Stimulated activated naive CD8-positive, alpha-beta T cell treated with anti-CD3 and anti-CD28 coated beads, Interleukin-15, amount 100 ng/mL, for 72 hours (primary cell): ENCODE measurements at regions not wholly inside any gene's neighbourhood (a gene's known extent, or its start where the extent isn't known, plus 50 kb on each side); places are given as distances from the start of the nearest gene placed in this dataset.
A peak's percentile ranks its signal among the peaks of the same experiment; 100 is the strongest.
"Not testable (repeated sequence)": the region's sequence is repeated elsewhere in the genome, so short reads cannot be mapped to it uniquely, and the experiment has no call there.

Source experiments
- ATAC-seq: fragments of 150-1000 bp; cut with Tn5 transposase; 2 replicates; pipeline ENCODE4 v1.10.0; 2021; ENCODE audit warnings: mild to moderate bottlenecking, moderate library complexity
- DNase-seq, 2 donors: peaks; one replicate each; pipeline ENCODE4 v3.0.0; 2021 to 2022
- H3K27ac Mint-ChIP-seq, 2 donors: one replicate each; pipeline ENCODE4 v1.8.0; 2022; ENCODE audit warnings: mild to moderate bottlenecking in 2 of 2, mixed read lengths in 2 of 2, moderate library complexity in 2 of 2
- H3K27me3 Mint-ChIP-seq: one replicate; pipeline ENCODE4 v1.8.0; 2022; ENCODE audit warnings: mixed read lengths
- H3K4me1 Mint-ChIP-seq: one replicate; pipeline ENCODE4 v1.8.0; 2022; ENCODE audit warnings: mild to moderate bottlenecking, mixed read lengths
- H3K4me3 Mint-ChIP-seq, 2 donors: one replicate each; pipeline ENCODE4 v1.8.0; 2022; ENCODE audit warnings: mild to moderate bottlenecking in 2 of 2, mixed read lengths in 2 of 2, moderate library complexity in 1 of 2
- H3K9me3 Mint-ChIP-seq, 2 donors: one replicate each; pipeline ENCODE4 v1.8.0; 2022; ENCODE audit warnings: mixed read lengths in 2 of 2

DNA sequence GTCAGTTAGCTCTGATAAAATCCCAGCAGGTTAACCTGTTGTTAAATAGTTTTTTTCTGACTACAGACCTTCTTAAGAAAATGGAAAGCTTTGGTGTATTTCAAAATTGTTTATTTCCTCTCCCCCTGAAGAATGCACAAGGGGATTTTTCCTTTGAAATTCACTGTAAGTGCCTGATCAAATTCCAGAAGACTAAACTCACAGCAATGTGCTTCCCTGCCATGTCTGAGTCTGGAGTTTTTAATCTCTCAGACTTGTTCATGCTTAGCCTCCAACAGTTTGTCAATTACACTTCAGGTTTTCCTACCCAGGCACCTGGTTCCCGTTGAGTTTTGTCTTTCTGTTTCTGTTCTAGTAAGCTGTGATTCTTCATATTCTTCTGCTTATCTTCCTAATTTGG lies 961.6 kb upstream of the CDH18 start:
- Mint-ChIP-seq H3K27ac (no peak overlapping the region), H3K4me1 (no peaks in the 10 kb centered on the region), H3K9me3 (peaks cover 7 to 15% of the 10 kb centered on the region in 2 donors), H3K27me3 (no peaks in the 10 kb centered on the region), H3K4me3 (no peak overlapping the region)
- DNase-seq (no peak), ATAC-seq (no peak)

DNA sequence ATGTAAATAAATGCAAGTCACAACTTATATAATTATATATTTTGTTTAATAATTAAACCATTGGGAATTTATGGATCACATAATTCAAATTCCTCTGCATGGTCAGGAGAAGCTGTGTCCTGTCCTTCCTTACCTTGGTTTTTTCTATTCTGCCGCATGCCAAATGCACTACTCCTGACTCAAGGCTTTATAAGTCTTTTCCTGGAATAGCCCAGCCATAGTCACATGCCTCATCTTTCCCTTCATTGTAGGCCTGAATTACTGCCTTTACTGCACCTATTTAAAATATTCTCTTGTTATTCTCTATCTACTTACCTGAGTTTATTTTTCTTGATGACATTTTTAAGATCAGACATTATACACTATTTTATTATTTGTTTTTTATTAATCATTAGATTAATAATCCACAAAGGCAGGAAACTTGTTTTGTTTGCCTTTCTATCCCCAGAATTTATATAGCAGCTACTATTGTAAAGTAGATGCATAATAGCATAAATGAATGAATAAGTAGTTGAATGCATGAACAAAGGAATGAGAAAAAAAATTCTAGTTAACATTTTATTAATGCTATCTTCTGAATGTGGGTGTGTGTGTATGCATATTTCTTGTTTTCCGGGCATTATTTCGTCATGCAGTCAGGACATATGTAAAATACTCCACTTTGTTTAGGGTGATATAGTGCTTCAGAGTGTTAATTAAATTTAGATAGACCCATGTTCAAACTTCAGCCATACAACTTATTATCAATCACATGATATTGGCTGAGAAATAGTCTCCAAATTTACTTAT lies 955.4 kb upstream of the CDH18 start:
- not testable (repeated sequence) for H3K4me1 Mint-ChIP-seq, H3K4me3 Mint-ChIP-seq, H3K27ac Mint-ChIP-seq, ATAC-seq, DNase-seq, H3K9me3 Mint-ChIP-seq, H3K27me3 Mint-ChIP-seq

DNA sequence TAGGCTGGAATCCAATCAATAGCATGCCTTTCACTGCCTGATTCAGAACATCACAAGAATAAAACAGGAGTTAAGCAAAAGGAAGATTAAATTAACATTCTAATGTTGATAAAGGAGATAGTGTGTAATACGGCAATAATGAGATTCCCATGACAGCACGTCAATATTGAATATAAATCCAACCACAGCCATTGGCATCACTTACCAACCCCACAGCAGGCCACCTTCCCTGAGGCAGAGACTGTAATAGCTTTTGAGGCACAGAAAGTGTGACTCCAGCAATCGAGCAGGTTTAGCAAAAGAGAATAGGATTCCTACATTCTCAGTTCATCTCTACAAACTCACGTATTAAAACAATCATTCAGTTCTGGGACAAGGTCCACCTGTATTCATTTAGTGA lies 954.6 kb upstream of the CDH18 start:
- not testable (repeated sequence) for H3K27ac Mint-ChIP-seq, H3K27me3 Mint-ChIP-seq, ATAC-seq, DNase-seq, H3K4me1 Mint-ChIP-seq, H3K4me3 Mint-ChIP-seq
- H3K9me3 Mint-ChIP-seq: peaks cover 6 to 12% of the 10 kb centered on the region in 2 donors

DNA sequence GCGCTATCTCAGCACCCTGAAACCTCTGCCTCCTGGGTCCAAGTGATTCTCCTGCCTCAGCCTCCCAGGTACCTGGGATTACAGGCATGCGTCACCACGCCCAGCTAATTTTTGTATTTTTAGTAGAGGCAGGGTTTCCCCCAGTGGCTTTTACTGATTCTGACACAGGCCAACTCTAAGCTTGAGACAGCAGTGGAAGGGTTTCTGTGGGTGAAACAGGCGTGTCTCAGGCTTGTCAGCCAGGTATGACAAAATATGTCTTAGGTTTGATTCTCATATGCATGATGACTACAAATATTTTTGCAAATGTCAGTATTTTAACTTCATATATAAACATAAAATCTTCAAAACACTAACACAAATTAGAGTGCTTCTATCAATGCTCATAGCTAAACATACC lies 952.8 kb upstream of the CDH18 start:
- H3K4me1 Mint-ChIP-seq, H3K27ac Mint-ChIP-seq, H3K9me3 Mint-ChIP-seq, ATAC-seq, H3K27me3 Mint-ChIP-seq, DNase-seq, H3K4me3 Mint-ChIP-seq: not testable (repeated sequence)

DNA sequence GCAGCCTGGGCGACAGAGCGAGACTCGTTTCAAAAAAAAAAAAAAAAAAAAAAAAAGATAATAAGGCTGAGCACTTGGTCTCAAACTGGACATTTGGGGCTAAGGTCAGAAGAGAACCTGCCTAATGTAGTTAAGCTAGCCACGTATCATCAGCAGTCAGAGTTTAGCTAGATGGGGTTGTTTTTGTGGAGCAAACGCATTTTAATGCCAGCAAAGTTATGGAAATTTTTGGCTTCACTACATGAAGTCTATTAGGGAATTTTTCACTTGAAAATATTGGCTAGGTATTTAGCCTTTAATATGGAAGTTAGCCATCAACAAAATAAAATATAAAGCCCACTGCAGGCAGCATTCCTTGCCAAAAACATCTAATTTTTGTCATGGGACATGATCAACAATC lies 902.9 kb upstream of the CDH18 start:
- H3K9me3 Mint-ChIP-seq: peaks cover 4 to 12% of the 10 kb centered on the region in 2 donors
- not testable (repeated sequence) for DNase-seq, H3K27ac Mint-ChIP-seq, ATAC-seq, H3K4me3 Mint-ChIP-seq, H3K27me3 Mint-ChIP-seq, H3K4me1 Mint-ChIP-seq

DNA sequence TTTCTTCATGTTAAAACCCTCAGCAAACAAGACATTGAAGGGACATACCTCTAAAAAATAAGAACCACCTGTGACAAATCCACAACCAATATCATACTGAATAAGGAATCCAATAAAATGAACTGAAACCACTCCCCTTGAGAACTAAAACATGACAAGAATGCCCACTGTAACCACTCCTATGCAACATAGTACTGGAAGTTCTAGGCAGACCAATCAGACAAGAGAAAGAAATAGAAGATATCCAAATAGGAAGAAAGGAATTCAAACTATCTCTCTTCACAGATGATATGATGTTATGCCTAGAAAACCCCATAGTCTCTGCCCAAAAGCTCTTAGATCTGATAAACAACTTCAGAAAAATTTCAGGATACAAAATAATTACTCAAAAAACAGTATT lies 887.7 kb upstream of the CDH18 start:
- not testable (repeated sequence) for ATAC-seq, H3K9me3 Mint-ChIP-seq, H3K27ac Mint-ChIP-seq, H3K4me1 Mint-ChIP-seq, DNase-seq, H3K4me3 Mint-ChIP-seq, H3K27me3 Mint-ChIP-seq

DNA sequence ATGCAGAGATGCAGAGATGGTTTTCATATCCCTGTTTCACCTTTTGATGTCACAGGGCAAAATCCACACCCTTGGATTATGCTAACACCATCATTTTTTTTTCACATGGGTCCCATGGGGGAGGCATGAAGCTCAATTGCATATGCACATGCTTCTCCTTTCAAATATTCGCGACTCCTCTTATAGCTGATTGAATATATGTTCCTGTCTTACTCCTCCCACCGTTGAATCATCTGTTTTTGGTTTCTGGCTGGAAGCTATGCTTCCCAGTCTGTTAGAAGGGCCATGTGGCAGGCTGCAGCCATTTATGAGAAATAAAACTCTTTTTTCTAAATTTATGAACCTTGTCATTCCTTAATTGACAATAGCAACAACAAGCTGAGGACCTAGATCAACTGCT lies 877.9 kb upstream of the CDH18 start:
- H3K4me1 Mint-ChIP-seq, H3K27me3 Mint-ChIP-seq, DNase-seq, H3K27ac Mint-ChIP-seq, H3K4me3 Mint-ChIP-seq, H3K9me3 Mint-ChIP-seq, ATAC-seq: not testable (repeated sequence)

DNA sequence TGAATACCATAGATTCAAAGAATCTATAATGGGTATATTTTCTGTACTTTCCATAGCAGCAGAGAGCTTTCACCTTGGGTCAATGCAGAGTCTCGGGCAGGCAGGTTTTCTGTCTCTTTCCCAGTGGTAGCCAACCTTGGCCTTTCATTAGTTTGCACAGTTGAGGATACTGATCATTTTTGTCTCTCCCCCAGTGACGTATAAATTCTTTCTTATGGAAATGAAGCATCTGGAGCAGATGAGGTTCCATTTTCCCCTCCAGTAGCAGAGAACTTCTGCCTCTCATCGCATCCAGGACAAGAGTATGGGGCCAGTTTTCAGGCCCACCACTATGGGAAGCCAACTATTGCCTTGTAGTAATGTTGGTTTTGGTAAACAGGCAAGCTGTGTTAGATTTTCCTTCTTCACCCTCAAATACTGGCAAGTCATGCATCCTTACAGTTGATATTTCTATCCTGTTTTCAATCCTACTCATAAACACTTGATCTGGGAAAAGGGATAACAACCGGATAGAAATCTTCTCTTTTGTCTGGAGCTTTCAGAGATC lies 845.2 kb upstream of the CDH18 start:
- no peak for ATAC-seq
- DNase-seq: no peak
- H3K4me1 Mint-ChIP-seq: no peaks in the 10 kb centered on the region
- no peaks in the 10 kb centered on the region for H3K27me3 Mint-ChIP-seq
- H3K9me3 Mint-ChIP-seq: peaks cover under 1 to 13% of the 10 kb centered on the region in 2 donors
- H3K27ac Mint-ChIP-seq: no peak overlapping the region
- no peak overlapping the region for H3K4me3 Mint-ChIP-seq

DNA sequence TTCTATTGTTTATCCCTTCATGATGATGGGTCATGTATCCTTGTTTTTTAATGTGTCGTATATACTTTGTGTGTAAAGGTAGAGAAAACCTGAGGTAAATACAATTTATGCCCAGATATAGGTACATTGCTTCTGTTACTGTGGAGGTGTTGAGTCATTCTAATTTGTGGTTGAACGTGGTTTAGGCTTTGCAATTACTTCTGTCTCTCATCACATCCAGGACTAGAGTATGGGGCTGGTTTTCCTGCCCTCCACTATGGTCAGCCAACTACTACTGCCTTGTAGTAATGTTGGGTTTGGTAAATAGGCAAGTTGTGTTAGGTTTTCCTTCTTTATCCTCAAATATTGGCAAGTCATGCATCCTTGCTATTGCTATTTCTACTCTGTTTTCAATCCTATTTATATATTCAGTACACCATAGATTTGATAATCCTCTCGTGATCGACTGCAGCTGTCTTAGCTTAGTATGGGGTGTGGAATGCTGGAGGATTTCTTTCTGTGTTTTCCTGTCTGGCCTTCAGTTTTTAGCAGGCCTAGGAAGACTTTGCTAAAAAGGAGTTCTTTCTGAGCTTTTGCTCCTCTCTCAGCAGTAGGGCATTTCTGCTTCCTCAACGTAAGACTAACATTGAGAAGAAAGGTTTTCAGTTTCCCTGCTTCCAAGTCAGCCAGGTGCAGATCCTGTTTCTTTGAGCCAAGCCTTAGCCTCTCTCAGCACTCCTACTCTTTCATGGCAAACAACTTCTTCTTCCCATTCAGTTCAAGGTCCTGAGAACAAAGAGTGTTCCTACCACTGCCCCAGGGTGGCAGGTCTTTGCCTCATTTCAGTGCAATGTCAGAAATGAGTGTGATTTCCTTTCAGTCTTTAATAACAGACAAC lies 844.4 kb upstream of the CDH18 start:
- no peaks in the 10 kb centered on the region for H3K27me3 Mint-ChIP-seq
- DNase-seq (no peak), ATAC-seq (no peak)
- no peak overlapping the region for H3K4me3 Mint-ChIP-seq
- H3K9me3 Mint-ChIP-seq: peaks cover 0 to 13% of the 10 kb centered on the region in 2 donors
- no peaks in the 10 kb centered on the region for H3K4me1 Mint-ChIP-seq
- peak overlapping the region in 1 of 2 donors; percentile 62 for H3K27ac Mint-ChIP-seq

DNA sequence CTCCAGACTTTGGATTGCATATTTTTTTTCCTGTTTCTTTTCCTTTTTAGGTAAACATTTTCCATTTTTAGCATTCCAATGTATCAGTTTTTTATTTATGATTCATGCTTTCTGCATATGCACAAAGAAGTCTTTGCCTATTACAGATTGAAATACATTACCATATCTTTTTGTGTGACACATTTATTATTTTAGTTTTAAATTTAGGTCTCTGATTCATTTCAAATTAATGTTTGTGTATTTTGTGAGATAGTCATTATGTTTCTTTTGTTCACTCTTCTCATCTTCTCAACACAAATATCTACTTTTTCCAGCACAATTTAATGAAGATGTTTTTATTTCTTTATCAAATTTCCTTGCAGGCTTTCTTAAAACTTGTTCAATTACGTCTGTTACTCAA lies 838.0 kb upstream of the CDH18 start:
- H3K27me3 Mint-ChIP-seq, H3K4me3 Mint-ChIP-seq, H3K27ac Mint-ChIP-seq, DNase-seq, ATAC-seq, H3K9me3 Mint-ChIP-seq, H3K4me1 Mint-ChIP-seq: not testable (repeated sequence)

DNA sequence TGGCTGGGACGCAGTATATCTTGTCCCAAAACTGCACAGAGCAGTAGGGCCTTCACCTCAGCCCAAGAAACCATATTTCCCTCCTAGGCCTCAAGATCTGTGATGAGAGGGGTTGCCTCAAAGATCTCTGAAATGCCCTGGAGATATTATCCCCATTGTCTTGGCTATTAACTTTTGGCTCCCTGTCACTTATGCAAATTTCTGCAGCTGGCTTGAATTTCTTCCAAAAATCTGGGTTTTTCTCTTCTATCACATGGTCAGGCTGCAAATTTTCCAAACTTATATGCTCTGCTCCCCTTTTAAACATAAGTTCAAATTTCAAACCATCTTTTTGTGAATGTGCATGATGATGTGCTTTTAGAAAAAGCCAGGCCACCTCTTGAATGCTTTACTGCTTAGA lies 809.2 kb upstream of the CDH18 start:
- not testable (repeated sequence) for H3K4me1 Mint-ChIP-seq, H3K27me3 Mint-ChIP-seq, DNase-seq, H3K4me3 Mint-ChIP-seq, H3K9me3 Mint-ChIP-seq, ATAC-seq
- H3K27ac Mint-ChIP-seq: peak overlapping the region in 1 of 2 donors; percentile 67

DNA sequence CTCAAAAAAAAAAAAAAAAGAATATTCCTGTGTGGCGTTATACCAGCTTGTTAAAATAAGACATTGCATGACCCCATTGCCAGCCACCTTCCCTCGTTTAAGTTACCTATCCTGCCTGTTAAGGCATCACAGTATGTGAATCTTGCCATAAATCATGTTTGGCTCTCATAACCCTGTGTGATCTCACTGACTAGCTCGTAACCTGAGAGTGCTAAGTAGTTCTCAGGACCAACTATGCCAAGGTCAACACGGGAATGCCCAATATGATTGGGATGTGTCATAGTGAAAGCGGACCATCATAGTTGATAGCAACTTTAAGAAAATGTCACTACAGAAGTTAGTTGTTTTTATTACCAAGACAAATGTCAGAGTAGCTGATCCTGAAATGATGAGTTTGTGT lies 796.8 kb upstream of the CDH18 start:
- not testable (repeated sequence) for H3K4me1 Mint-ChIP-seq, H3K27me3 Mint-ChIP-seq, H3K27ac Mint-ChIP-seq, H3K4me3 Mint-ChIP-seq, ATAC-seq, DNase-seq, H3K9me3 Mint-ChIP-seq

DNA sequence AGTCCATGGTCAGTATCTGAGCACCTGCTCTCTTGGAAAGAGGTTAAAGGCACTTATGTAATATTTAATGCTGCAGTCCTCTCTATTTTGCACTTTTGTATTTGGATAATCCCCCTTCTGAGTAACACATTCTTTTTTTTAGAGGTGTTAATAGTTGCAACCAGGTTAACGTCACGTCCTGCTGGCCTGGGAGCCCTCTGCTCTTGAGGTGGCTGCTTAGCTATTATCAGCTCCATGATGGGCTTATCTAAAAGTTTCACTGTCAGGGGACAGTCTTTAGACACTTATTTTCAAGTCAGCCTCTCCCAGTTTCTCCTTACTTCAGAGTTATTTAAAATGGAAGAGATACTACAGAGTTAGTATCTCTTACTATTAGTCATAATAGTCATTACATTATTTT lies 795.5 kb upstream of the CDH18 start:
- ATAC-seq, DNase-seq, H3K27ac Mint-ChIP-seq, H3K27me3 Mint-ChIP-seq, H3K4me1 Mint-ChIP-seq, H3K9me3 Mint-ChIP-seq, H3K4me3 Mint-ChIP-seq: not testable (repeated sequence)

DNA sequence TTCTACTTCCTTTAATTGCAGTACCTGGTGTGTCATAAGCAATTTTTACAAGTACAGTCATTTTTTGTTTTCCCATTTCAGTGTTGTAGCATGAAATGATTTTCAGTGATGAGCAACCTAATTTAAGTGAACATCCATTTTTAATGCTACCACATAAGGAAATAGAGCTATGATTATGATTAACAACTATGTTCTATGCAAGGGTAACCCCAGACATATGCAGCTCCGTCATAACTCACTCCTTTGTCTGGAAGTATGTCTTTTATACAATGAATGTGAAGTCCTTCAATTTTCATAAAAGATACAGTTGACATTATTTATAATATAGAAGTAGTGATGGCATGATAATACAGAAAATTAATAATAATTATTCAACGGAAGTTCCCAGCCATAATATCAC lies 783.3 kb upstream of the CDH18 start:
- H3K27ac Mint-ChIP-seq, H3K9me3 Mint-ChIP-seq, H3K27me3 Mint-ChIP-seq, ATAC-seq, DNase-seq, H3K4me3 Mint-ChIP-seq, H3K4me1 Mint-ChIP-seq: not testable (repeated sequence)

DNA sequence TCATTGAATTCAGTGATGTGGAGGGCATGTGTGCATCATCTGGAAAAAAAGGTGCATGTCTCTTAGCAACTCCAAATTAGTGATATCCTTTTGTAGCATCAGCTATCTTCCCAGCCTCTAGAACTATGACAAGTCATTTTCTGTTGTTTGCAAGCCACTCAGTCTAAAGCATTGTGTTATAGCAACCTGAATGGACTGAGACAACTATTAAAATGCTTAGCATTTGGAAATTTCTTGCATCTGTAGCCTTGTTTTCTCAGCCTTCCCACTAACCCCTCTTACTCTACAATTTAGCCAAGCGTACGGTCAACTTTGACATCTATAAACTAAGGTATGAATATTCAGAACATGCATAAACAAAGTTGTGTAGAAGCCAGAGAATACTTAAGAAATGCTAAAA lies 777.1 kb upstream of the CDH18 start:
- H3K4me1 Mint-ChIP-seq, H3K27ac Mint-ChIP-seq, DNase-seq, H3K4me3 Mint-ChIP-seq, ATAC-seq, H3K27me3 Mint-ChIP-seq, H3K9me3 Mint-ChIP-seq: not testable (repeated sequence)

DNA sequence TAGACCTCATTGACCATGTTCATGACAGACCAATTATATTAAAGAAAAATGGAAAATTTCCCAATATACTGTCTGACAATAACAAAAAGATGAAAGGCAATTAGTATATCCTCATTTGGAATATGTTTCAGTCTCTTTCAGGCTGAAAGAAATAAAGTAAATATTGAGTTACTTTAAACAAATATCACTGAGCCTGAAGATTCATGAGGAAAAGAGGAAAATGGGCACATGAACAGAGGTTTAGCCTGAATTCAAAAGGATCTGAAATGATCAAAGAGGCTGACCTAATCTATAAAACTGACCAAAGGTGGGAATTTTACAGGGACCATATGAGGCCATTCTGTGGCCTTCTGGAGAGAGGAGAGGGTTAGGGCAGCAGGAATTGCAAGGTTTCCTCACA lies 771.5 kb upstream of the CDH18 start:
- not testable (repeated sequence) for DNase-seq, H3K27ac Mint-ChIP-seq, H3K9me3 Mint-ChIP-seq, ATAC-seq, H3K27me3 Mint-ChIP-seq, H3K4me1 Mint-ChIP-seq, H3K4me3 Mint-ChIP-seq
